ENCODE measurements at regions not wholly inside any gene's neighbourhood (a gene's known extent, or its start where the extent isn't known, plus 50 kb on each side); places are given as distances from the start of the nearest gene placed in this dataset.

GRCh38 chr10:36425131-36425797, 700.1 kb upstream of the ANKRD30A start:
- Histone ChIP-seq H3K79me2 (ENCODE audit: control insufficient read depth, insufficient read depth, low read length) (no peaks in the 10 kb centered on the region), H3K9ac (ENCODE audit: low read length) (no peak overlapping the region), H3K9me3 (ENCODE audit: control extremely low read depth in 1 of 3, control insufficient read depth in 2 of 3, insufficient read depth in 1 of 3, low read length in 2 of 3) (peaks cover 0 to 2% (median 1%) of the 10 kb centered on the region in 3 donors), H4K20me1 (ENCODE audit: control insufficient read depth, insufficient read depth, low read length, poor library complexity, severe bottlenecking) (no peaks in the 10 kb centered on the region), H3K27ac (ENCODE audit: low read length in 2 of 2) (no peak overlapping the region), H3K4me2 (replicated peaks; ENCODE audit: low read depth, low read length, poor library complexity, severe bottlenecking) (no peak overlapping the region), H3K4me3 (ENCODE audit: control extremely low read depth in 1 of 5, extremely low read depth in 1 of 5, insufficient read depth in 1 of 5, low read depth in 2 of 5, low read length in 4 of 5) (no peak overlapping the region), H3K27me3 (replicated peaks in 1 of 4; ENCODE audit: control extremely low read depth in 1 of 4, control insufficient read depth in 3 of 4, insufficient read depth in 4 of 4, low read length in 3 of 4) (no peaks in the 10 kb centered on the region), H2AFZ (ENCODE audit: insufficient read depth, low read depth, low read length, poor library complexity, severe bottlenecking) (no peak overlapping the region), H3K36me3 (replicated peaks in 1 of 2; ENCODE audit: control extremely low read depth in 1 of 2, control insufficient read depth in 1 of 2, extremely low read depth in 1 of 2, insufficient read depth in 2 of 2, low read length in 1 of 2) (no peaks in the 10 kb centered on the region), H3K4me1 (ENCODE audit: control insufficient read depth in 2 of 2, insufficient read depth in 2 of 2, low read length in 2 of 2) (no peaks in the 10 kb centered on the region)
- TF ChIP-seq CTCF (IDR thresholded peaks at IDR 0.05) (no peak), EZH2 (IDR thresholded peaks at IDR 0.05; ENCODE audit: borderline replicate concordance, insufficient read depth, low read depth, low read length, poor library complexity, severe bottlenecking) (no peak)
- Mint-ChIP-seq H3K9me3 (ENCODE audit: insufficient read depth) (peaks cover 4% of the 10 kb centered on the region), H3K4me3 (no peak overlapping the region), H3K27me3 (no peaks in the 10 kb centered on the region), H3K27ac (no peak overlapping the region), H3K4me1 (no peaks in the 10 kb centered on the region)
- ATAC-seq (ENCODE audit: low read depth) (no peak), DNase-seq (no peak)
- POLR2A ChIA-PET: no interaction called here
- CTCF ChIA-PET: no interaction called here
- intact Hi-C loops (cut with micrococcal nuclease): no loop called here

- Mint-ChIP-seq H3K27me3 (no peaks in the 10 kb centered on the region), H3K4me1 (no peaks in the 10 kb centered on the region), H3K9me3 (ENCODE audit: insufficient read depth) (peaks cover 4% of the 10 kb centered on the region), H3K4me3 (no peak overlapping the region), H3K27ac (no peak overlapping the region)
- Histone ChIP-seq H3K4me2 (replicated peaks; ENCODE audit: low read depth, low read length, poor library complexity, severe bottlenecking) (no peak overlapping the region), H3K9ac (ENCODE audit: low read length) (no peak overlapping the region), H2AFZ (ENCODE audit: insufficient read depth, low read depth, low read length, poor library complexity, severe bottlenecking) (no peak overlapping the region), H3K4me1 (ENCODE audit: control insufficient read depth in 2 of 2, insufficient read depth in 2 of 2, low read length in 2 of 2) (no peaks in the 10 kb centered on the region), H4K20me1 (ENCODE audit: control insufficient read depth, insufficient read depth, low read length, poor library complexity, severe bottlenecking) (no peaks in the 10 kb centered on the region), H3K36me3 (replicated peaks in 1 of 2; ENCODE audit: control extremely low read depth in 1 of 2, control insufficient read depth in 1 of 2, extremely low read depth in 1 of 2, insufficient read depth in 2 of 2, low read length in 1 of 2) (no peaks in the 10 kb centered on the region), H3K79me2 (ENCODE audit: control insufficient read depth, insufficient read depth, low read length) (no peaks in the 10 kb centered on the region), H3K27me3 (replicated peaks in 1 of 4; ENCODE audit: control extremely low read depth in 1 of 4, control insufficient read depth in 3 of 4, insufficient read depth in 4 of 4, low read length in 3 of 4) (no peaks in the 10 kb centered on the region), H3K4me3 (ENCODE audit: control extremely low read depth in 1 of 5, extremely low read depth in 1 of 5, insufficient read depth in 1 of 5, low read depth in 2 of 5, low read length in 4 of 5) (no peak overlapping the region), H3K27ac (ENCODE audit: low read length in 2 of 2) (no peak overlapping the region), H3K9me3 (ENCODE audit: control extremely low read depth in 1 of 3, control insufficient read depth in 2 of 3, insufficient read depth in 1 of 3, low read length in 2 of 3) (peaks cover 0 to 2% (median 1%) of the 10 kb centered on the region in 3 donors)
- no peak for DNase-seq
- CTCF ChIA-PET: no interaction called here
- intact Hi-C loops (cut with micrococcal nuclease): no loop called here
- no peak for ATAC-seq (ENCODE audit: low read depth)
- POLR2A ChIA-PET: no interaction called here
- no CpG with 5 or more reads among the region's 2 CpGs for WGBS (ENCODE audit: insufficient coverage)
- TF ChIP-seq EZH2 (IDR thresholded peaks at IDR 0.05; ENCODE audit: borderline replicate concordance, insufficient read depth, low read depth, low read length, poor library complexity, severe bottlenecking) (no peak), CTCF (IDR thresholded peaks at IDR 0.05) (no peak)
Measured at GRCh38 chr10:36424502-36424901, 700.9 kb upstream of the ANKRD30A start.

All from B cell (primary cell).